Mesothelial cell of epicardium (in vitro differentiated cells): ENCODE measurements at regions not wholly inside any gene's neighbourhood (a gene's known extent, or its start where the extent isn't known, plus 50 kb on each side); places are given as distances from the start of the nearest gene placed in this dataset.

Experiments used
- DNase-seq, 2 experiments: peaks; one replicate each; pipeline ENCODE4 v3.0.0; 2021; ENCODE audit warnings: low spot score in 2 of 2; ENCODE audit not compliant: unreplicated experiment in 2 of 2
- H3K27ac Mint-ChIP-seq: 2 replicates; pipeline ENCODE4 v1.8.0; 2021; ENCODE audit warnings: mixed read lengths
- H3K27me3 Mint-ChIP-seq: 2 replicates; pipeline ENCODE4 v1.8.0; 2021; ENCODE audit warnings: low read depth, mixed read lengths
- H3K36me3 Mint-ChIP-seq: 2 replicates; pipeline ENCODE4 v1.8.0; 2021; ENCODE audit warnings: mixed read lengths
- H3K4me1 Mint-ChIP-seq: 2 replicates; pipeline ENCODE4 v1.8.0; 2021; ENCODE audit warnings: mixed read lengths
- H3K4me3 Mint-ChIP-seq: 2 replicates; pipeline ENCODE4 v1.8.0; 2021; ENCODE audit warnings: mild to moderate bottlenecking, moderate library complexity, mixed read lengths
- H3K9me3 Mint-ChIP-seq: 2 replicates; pipeline ENCODE4 v1.8.0; 2021; ENCODE audit warnings: mixed read lengths
- CTCF ChIP-seq: fragments of 200-600 bp; sonication (generic); IDR thresholded peaks from one replicate; pipeline ENCODE4 v1.5.0; 2021; ENCODE audit warnings: antibody characterized with exemption; ENCODE audit not compliant: unreplicated experiment

DNA sequence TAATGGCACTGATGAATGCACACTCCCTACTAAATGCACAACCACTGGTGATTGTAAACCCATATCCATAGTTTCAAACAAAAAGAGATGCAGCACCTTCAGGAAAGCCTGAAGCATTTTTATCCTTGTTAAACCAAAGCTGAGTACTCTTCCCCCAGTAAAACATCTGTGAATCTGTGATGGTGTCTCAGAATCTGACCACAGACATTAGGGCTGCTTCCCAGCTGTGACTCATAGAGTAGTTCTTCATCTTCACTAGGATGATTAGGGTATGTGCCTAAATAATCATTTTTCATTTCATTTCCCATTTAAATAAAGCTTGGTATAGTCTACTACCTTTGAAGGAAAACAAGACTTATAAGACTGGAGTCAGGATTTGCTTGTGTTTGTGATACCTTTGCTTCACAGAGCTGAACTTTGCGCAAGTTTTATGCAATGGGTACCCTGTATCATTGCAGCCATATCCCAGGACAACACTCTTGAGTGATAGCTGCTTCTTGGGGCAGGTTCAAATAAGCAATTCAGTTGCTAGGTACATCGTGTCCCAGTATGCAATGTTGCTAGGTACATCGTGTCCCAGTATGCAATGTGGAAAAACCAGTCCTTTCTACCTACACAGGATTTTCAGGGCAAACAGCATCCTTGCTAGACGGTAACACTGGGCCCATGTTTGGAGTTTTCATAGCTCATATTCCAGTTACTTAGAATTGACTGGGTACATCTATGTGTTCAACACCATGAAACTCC, 277.1 kb downstream of the IRS2 start:
- no peaks in the 10 kb centered on the region for H3K36me3 Mint-ChIP-seq
- H3K9me3 Mint-ChIP-seq: peaks cover 24% of the 10 kb centered on the region
- H3K4me1 Mint-ChIP-seq: no peaks in the 10 kb centered on the region
- TF ChIP-seq CTCF: no peak
- H3K27ac Mint-ChIP-seq: no peak overlapping the region
- H3K4me3 Mint-ChIP-seq: no peak overlapping the region
- DNase-seq: no peak
- H3K27me3 Mint-ChIP-seq: peaks cover 3% of the 10 kb centered on the region

DNA sequence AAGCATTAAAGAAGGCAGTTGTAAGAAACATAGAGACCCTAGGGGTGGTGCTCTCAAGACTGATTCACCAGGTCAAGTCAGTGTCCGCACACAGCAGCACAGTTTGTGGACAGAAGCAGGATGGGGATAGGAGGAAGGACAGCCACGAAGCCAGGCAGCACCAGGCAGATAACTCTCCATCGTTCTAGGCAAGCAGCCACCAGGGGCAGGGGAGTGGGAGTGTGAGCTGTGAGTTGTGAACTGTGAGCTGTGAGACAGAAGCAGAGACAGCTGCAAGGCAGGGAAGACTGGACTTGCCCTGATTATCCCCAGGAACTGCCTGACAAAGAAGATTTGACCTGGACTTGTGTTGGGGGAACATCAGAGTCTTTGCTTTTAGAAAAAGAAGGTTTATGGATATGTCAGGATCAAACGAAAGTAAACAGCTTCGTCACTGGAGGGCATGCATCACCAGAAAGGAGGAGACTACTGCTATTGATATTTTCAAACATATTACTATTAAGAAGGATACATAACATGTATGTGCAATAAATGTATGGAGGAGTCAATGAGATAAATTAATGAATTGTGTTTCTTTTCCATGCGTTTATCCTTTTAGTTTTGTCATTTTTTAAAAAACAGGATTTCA, 286.1 kb downstream of the IRS2 start:
- Mint-ChIP-seq H3K27ac (no peak overlapping the region), H3K36me3 (no peaks in the 10 kb centered on the region), H3K27me3 (peaks cover 1% of the 10 kb centered on the region), H3K9me3 (peaks cover 14% of the 10 kb centered on the region), H3K4me1 (peaks cover 13% of the 10 kb centered on the region), H3K4me3 (no peak overlapping the region)
- TF ChIP-seq CTCF: no peak
- DNase-seq: no peak

GRCh38 chr13:109497917-109498316, 288.5 kb downstream of the IRS2 start:
- H3K36me3 Mint-ChIP-seq: no peaks in the 10 kb centered on the region
- H3K27me3 Mint-ChIP-seq: no peaks in the 10 kb centered on the region
- H3K4me3 Mint-ChIP-seq: no peak overlapping the region
- TF ChIP-seq CTCF: no peak
- no peaks in the 10 kb centered on the region for H3K9me3 Mint-ChIP-seq
- no peak for DNase-seq
- H3K27ac Mint-ChIP-seq: no peak overlapping the region
- peaks cover 15% of the 10 kb centered on the region for H3K4me1 Mint-ChIP-seq

- Mint-ChIP-seq H3K36me3 (no peaks in the 10 kb centered on the region), H3K27me3 (no peaks in the 10 kb centered on the region), H3K4me1 (peaks cover 15% of the 10 kb centered on the region), H3K9me3 (no peaks in the 10 kb centered on the region), H3K4me3 (no peak overlapping the region), H3K27ac (no peak overlapping the region)
- no peak for DNase-seq
- TF ChIP-seq CTCF: no peak
These were observed 290.2 kb downstream of the IRS2 start for GRCh38 chr13:109496216-109496615.

GRCh38 chr13:109494925-109495369, 291.4 kb downstream of the IRS2 start:
- no peaks in the 10 kb centered on the region for H3K9me3 Mint-ChIP-seq
- no peaks in the 10 kb centered on the region for H3K27me3 Mint-ChIP-seq
- no peak for DNase-seq
- peaks cover 10% of the 10 kb centered on the region for H3K4me1 Mint-ChIP-seq
- no peak overlapping the region for H3K4me3 Mint-ChIP-seq
- no peak overlapping the region for H3K27ac Mint-ChIP-seq
- H3K36me3 Mint-ChIP-seq: no peaks in the 10 kb centered on the region
- TF ChIP-seq CTCF: no peak
